ENCODE measurements at regions not wholly inside any gene's neighbourhood (a gene's known extent, or its start where the extent isn't known, plus 50 kb on each side); places are given as distances from the start of the nearest gene placed in this dataset.

GRCh38 chr2:42979416-42979869 is 187.1 kb upstream of the HAAO start:
- no peaks in the 10 kb centered on the region for H3K9me3 ChIP-seq
- intact Hi-C loops (cut with DNase I): loop anchor here (5.0 kb wide), 1 partner anchor 43 kb away; no protein-coding TSS in a partner anchor
- no peaks in the 10 kb centered on the region for H3K27me3 ChIP-seq
- peaks cover 6 to 10% of the 10 kb centered on the region in 2 donors for H3K4me1 ChIP-seq
- H3K4me3 ChIP-seq: no peak overlapping the region
- H3K27ac ChIP-seq: no peak overlapping the region
- DNase-seq (ENCODE audit: low spot score in 2 of 2): peak in 1 of 2 donors; percentile 58
- H3K36me3 ChIP-seq: no peaks in the 10 kb centered on the region
- no peak for TF ChIP-seq CTCF (IDR thresholded peaks at IDR 0.05)

- H3K4me1 ChIP-seq: peaks cover 7 to 11% of the 10 kb centered on the region in 2 donors
- H3K9me3 ChIP-seq: no peaks in the 10 kb centered on the region
- peak in 1 of 2 donors; percentile 43 for DNase-seq (ENCODE audit: low spot score in 2 of 2)
- H3K27ac ChIP-seq: no peak overlapping the region
- no peak overlapping the region for H3K4me3 ChIP-seq
- TF ChIP-seq CTCF (IDR thresholded peaks at IDR 0.05): no peak
- intact Hi-C loops (cut with DNase I): loop anchor here (5.0 kb wide), 1 partner anchor 43 kb away; no protein-coding TSS in a partner anchor
- H3K27me3 ChIP-seq: no peaks in the 10 kb centered on the region
- H3K36me3 ChIP-seq: no peaks in the 10 kb centered on the region
These were observed 186.6 kb upstream of the HAAO start for GRCh38 chr2:42978887-42979415.

GRCh38 chr2:42978175-42978886 is 185.9 kb upstream of the HAAO start:
- H3K36me3 ChIP-seq: no peaks in the 10 kb centered on the region
- peaks cover 7 to 11% of the 10 kb centered on the region in 2 donors for H3K4me1 ChIP-seq
- TF ChIP-seq CTCF (IDR thresholded peaks at IDR 0.05): no peak
- H3K9me3 ChIP-seq: no peaks in the 10 kb centered on the region
- peak in 1 of 2 donors; percentile 42 for DNase-seq (ENCODE audit: low spot score in 2 of 2)
- intact Hi-C loops (cut with DNase I): loop anchor here (5.0 kb wide), 1 partner anchor 44 kb away; no protein-coding TSS in a partner anchor
- no peak overlapping the region for H3K4me3 ChIP-seq
- H3K27ac ChIP-seq: no peak overlapping the region
- no peaks in the 10 kb centered on the region for H3K27me3 ChIP-seq

- intact Hi-C loops (cut with DNase I): loop anchor here (5.0 kb wide), 1 partner anchor 45 kb away; no protein-coding TSS in a partner anchor
- Histone ChIP-seq H3K4me1 (peaks cover 7 to 11% of the 10 kb centered on the region in 2 donors), H3K4me3 (no peak overlapping the region), H3K27ac (no peak overlapping the region), H3K27me3 (no peaks in the 10 kb centered on the region), H3K9me3 (no peaks in the 10 kb centered on the region), H3K36me3 (no peaks in the 10 kb centered on the region)
- TF ChIP-seq CTCF (IDR thresholded peaks at IDR 0.05): no peak
- DNase-seq (ENCODE audit: low spot score in 2 of 2): peak in 1 of 2 donors; percentile 42
These were observed 185.1 kb upstream of the HAAO start for GRCh38 chr2:42977270-42978174.

- Histone ChIP-seq H3K27me3 (no peaks in the 10 kb centered on the region), H3K27ac (no peak overlapping the region), H3K4me1 (peaks cover 7 to 11% of the 10 kb centered on the region in 2 donors), H3K36me3 (no peaks in the 10 kb centered on the region), H3K9me3 (no peaks in the 10 kb centered on the region), H3K4me3 (no peak overlapping the region)
- TF ChIP-seq CTCF (IDR thresholded peaks at IDR 0.05): no peak
- peak in 1 of 2 donors; percentile 51 for DNase-seq (ENCODE audit: low spot score in 2 of 2)
- intact Hi-C loops (cut with DNase I): loop anchor here (5.0 kb wide), 1 partner anchor 46 kb away; no protein-coding TSS in a partner anchor
These were observed 184.0 kb upstream of the HAAO start for GRCh38 chr2:42976351-42976750.

All from ascending aorta (tissue), 2 donors.